Ascending aorta (tissue), 2 donors: ENCODE measurements at regions not wholly inside any gene's neighbourhood (a gene's known extent, or its start where the extent isn't known, plus 50 kb on each side); places are given as distances from the start of the nearest gene placed in this dataset.

Source experiments
- DNase-seq, 2 donors: peaks; one replicate each; pipeline ENCODE4 v3.0.0-alpha.2; 2019; ENCODE audit warnings: low spot score in 2 of 2
- H3K27ac ChIP-seq, 2 donors: fragments of 200-600 bp; sonication (generic); one replicate each; pipeline ENCODE4 v1.5.1; 2016 to 2017; ENCODE audit warnings: mild to moderate bottlenecking in 1 of 2
- H3K27me3 ChIP-seq: fragments of 200-600 bp; sonication (generic); one replicate; pipeline ENCODE4 v1.5.1; 2017
- H3K36me3 ChIP-seq, 2 donors: fragments of 200-600 bp; sonication (generic); one replicate each; pipeline ENCODE4 v1.5.1; 2016
- H3K4me1 ChIP-seq, 2 donors: fragments of 200-600 bp; sonication (generic); one replicate each; pipeline ENCODE4 v1.5.1; 2016 to 2017; ENCODE audit warnings: mild to moderate bottlenecking in 1 of 2
- H3K4me3 ChIP-seq, 2 donors: fragments of 200-600 bp; sonication (generic); one replicate each; pipeline ENCODE4 v1.5.1; 2016 to 2017; ENCODE audit warnings: mild to moderate bottlenecking in 1 of 2
- H3K9me3 ChIP-seq, 2 donors: fragments of 200-600 bp; sonication (generic); one replicate each; pipeline ENCODE4 v1.5.1; 2016
- CTCF ChIP-seq, 3 experiments: fragments of 200-600 bp in 2 of 3; fragments of 450-650 bp in 1 of 3; sonication (generic) in 2 of 3; IDR thresholded peaks; one replicate each; pipeline ENCODE4 v1.5.1; 2016 to 2019; ENCODE audit warnings: antibody characterized with exemption in 3 of 3, mild to moderate bottlenecking in 1 of 3, moderate library complexity in 1 of 3
- intact Hi-C: fragments of 100-400 bp; cut with DNase I; formaldehyde crosslinking; loops from one replicate; pipeline ENCODE4 v1.15.1; 2023

- Histone ChIP-seq H3K9me3 (no peaks in the 10 kb centered on the region), H3K36me3 (no peaks in the 10 kb centered on the region), H3K27me3 (no peaks in the 10 kb centered on the region), H3K4me1 (peaks cover 0 to 2% of the 10 kb centered on the region in 2 donors), H3K27ac (no peak overlapping the region), H3K4me3 (no peak overlapping the region)
- DNase-seq, result no peak
- no peak for TF ChIP-seq CTCF (IDR thresholded peaks at IDR 0.05)
- intact Hi-C loops, result loop anchor here (10.0 kb wide), 2 partner anchors 318 to 608 kb away; partner anchors contain the start of gene TMEM131L
Measured at GRCh38 chr4:153146961-153147360, 57.3 kb upstream of the TRIM2 start.

- intact Hi-C loops, result loop anchor here (10.0 kb wide), 2 partner anchors 316 to 606 kb away; partner anchors contain the start of gene TMEM131L
- no peaks in the 10 kb centered on the region for H3K27me3 ChIP-seq
- no peak overlapping the region for H3K27ac ChIP-seq
- peaks cover 3 to 6% of the 10 kb centered on the region in 2 donors for H3K4me1 ChIP-seq
- no peak for TF ChIP-seq CTCF (IDR thresholded peaks at IDR 0.05)
- H3K36me3 ChIP-seq, result no peaks in the 10 kb centered on the region
- no peaks in the 10 kb centered on the region for H3K9me3 ChIP-seq
- no peak overlapping the region for H3K4me3 ChIP-seq
- DNase-seq, result no peak
Measured at GRCh38 chr4:153148791-153149190, 55.5 kb upstream of the TRIM2 start.

GRCh38 chr4:153151535-153152455 lies 52.4 kb upstream of the TRIM2 start:
- no peaks in the 10 kb centered on the region for H3K9me3 ChIP-seq
- peak in 1 of 2 donors; percentile 74 for DNase-seq
- intact Hi-C loops, result loop anchor here (2.0 kb wide), 1 partner anchor 71 kb away; no protein-coding TSS in a partner anchor
- H3K4me1 ChIP-seq, result peaks cover 3 to 6% of the 10 kb centered on the region in 2 donors
- peak overlapping the region in 1 of 2 donors; percentile 75 for H3K4me3 ChIP-seq
- no peak for TF ChIP-seq CTCF (IDR thresholded peaks at IDR 0.05)
- no peak overlapping the region for H3K27ac ChIP-seq
- no peaks in the 10 kb centered on the region for H3K27me3 ChIP-seq
- no peaks in the 10 kb centered on the region for H3K36me3 ChIP-seq

- intact Hi-C loops, result loop anchor here (2.0 kb wide), 1 partner anchor 70 kb away; no protein-coding TSS in a partner anchor
- Histone ChIP-seq H3K4me3 (peak overlapping the region; percentile 70 to 75), H3K4me1 (peaks cover 3 to 6% of the 10 kb centered on the region in 2 donors), H3K9me3 (no peaks in the 10 kb centered on the region), H3K27ac (peak overlapping the region; percentile 66 to 70), H3K36me3 (no peaks in the 10 kb centered on the region), H3K27me3 (no peaks in the 10 kb centered on the region)
- no peak for TF ChIP-seq CTCF (IDR thresholded peaks at IDR 0.05)
- DNase-seq, result peak in 1 of 2 donors; percentile 71
Measured at GRCh38 chr4:153152501-153153338, 51.5 kb upstream of the TRIM2 start.

GRCh38 chr4:153153339-153153871 lies 50.8 kb upstream of the TRIM2 start:
- DNase-seq, result peak in 1 of 2 donors; percentile 72
- Histone ChIP-seq H3K27ac (peak overlapping the region; percentile 66 to 70), H3K9me3 (no peaks in the 10 kb centered on the region), H3K36me3 (no peaks in the 10 kb centered on the region), H3K27me3 (no peaks in the 10 kb centered on the region), H3K4me3 (peak overlapping the region; percentile 70 to 75), H3K4me1 (peaks cover 3 to 6% of the 10 kb centered on the region in 2 donors)
- TF ChIP-seq CTCF (IDR thresholded peaks at IDR 0.05), result no peak
- intact Hi-C loops, result loop anchor here (2.0 kb wide), 1 partner anchor 69 kb away; no protein-coding TSS in a partner anchor
